Neuron (in vitro differentiated cells): ENCODE measurements at regions not wholly inside any gene's neighbourhood (a gene's known extent, or its start where the extent isn't known, plus 50 kb on each side); places are given as distances from the start of the nearest gene placed in this dataset.
A peak's percentile ranks its signal among the peaks of the same experiment; 100 is the strongest.

ENCODE experiments used
- H2AFZ ChIP-seq: one replicate; pipeline ENCODE4 v1.6.1; 2013; ENCODE audit warnings: low read depth, mild to moderate bottlenecking, inconsistent platforms, low read length, moderate library complexity
- H3K27me3 ChIP-seq: one replicate; pipeline ENCODE4 v1.6.1; 2013; ENCODE audit warnings: low read length; ENCODE audit not compliant: insufficient read depth
- H3K36me3 ChIP-seq: one replicate; pipeline ENCODE4 v1.6.1; 2013; ENCODE audit warnings: low read length; ENCODE audit not compliant: insufficient read depth
- H3K4me1 ChIP-seq: one replicate; pipeline ENCODE4 v1.6.1; 2013; ENCODE audit warnings: low read length; ENCODE audit not compliant: insufficient read depth
- H3K4me3 ChIP-seq: 2 replicates; pipeline ENCODE4 v1.5.1; 2013; ENCODE audit warnings: mild to moderate bottlenecking, low read length, moderate library complexity
- H3K9me3 ChIP-seq: one replicate; pipeline ENCODE4 v1.6.1; 2013; ENCODE audit warnings: low read length

GRCh38 chr13:80097561-80097960, 243.4 kb downstream of the SPRY2 start:
- Histone ChIP-seq H3K4me1 (peaks cover 2% of the 10 kb centered on the region), H2AFZ (no peak overlapping the region)

GRCh38 chr13:80096383-80096782, 244.5 kb downstream of the SPRY2 start:
- no peaks in the 10 kb centered on the region for H3K4me1 ChIP-seq
- no peaks in the 10 kb centered on the region for H3K27me3 ChIP-seq
- H3K36me3 ChIP-seq = no peaks in the 10 kb centered on the region
- no peak overlapping the region for H2AFZ ChIP-seq
- no peak overlapping the region for H3K4me3 ChIP-seq
- no peaks in the 10 kb centered on the region for H3K9me3 ChIP-seq

More at GRCh38 chr13:80097561-80097960, 243.4 kb downstream of the SPRY2 start:
- Histone ChIP-seq H3K36me3 (no peaks in the 10 kb centered on the region), H3K4me3 (no peak overlapping the region), H3K9me3 (no peaks in the 10 kb centered on the region), H3K27me3 (no peaks in the 10 kb centered on the region)

- Histone ChIP-seq H2AFZ (no peak overlapping the region), H3K27me3 (no peaks in the 10 kb centered on the region), H3K4me3 (no peak overlapping the region), H3K36me3 (no peaks in the 10 kb centered on the region), H3K4me1 (no peaks in the 10 kb centered on the region), H3K9me3 (no peaks in the 10 kb centered on the region)
These were observed 246.4 kb downstream of the SPRY2 start for GRCh38 chr13:80094526-80094925.

GRCh38 chr13:80093888-80094287, 247.0 kb downstream of the SPRY2 start:
- no peaks in the 10 kb centered on the region for H3K36me3 ChIP-seq
- H3K4me3 ChIP-seq = no peak overlapping the region
- no peaks in the 10 kb centered on the region for H3K4me1 ChIP-seq
- H3K27me3 ChIP-seq = no peaks in the 10 kb centered on the region
- no peak overlapping the region for H2AFZ ChIP-seq
- no peaks in the 10 kb centered on the region for H3K9me3 ChIP-seq

GRCh38 chr13:80086304-80086721, 254.6 kb downstream of the SPRY2 start:
- Histone ChIP-seq H3K9me3 (no peaks in the 10 kb centered on the region), H3K27me3 (no peaks in the 10 kb centered on the region), H3K36me3 (no peaks in the 10 kb centered on the region), H2AFZ (no peak overlapping the region), H3K4me3 (no peak overlapping the region), H3K4me1 (peaks cover 7% of the 10 kb centered on the region)

- Histone ChIP-seq H3K27me3 (no peaks in the 10 kb centered on the region), H2AFZ (peak overlapping the region; percentile 18), H3K4me1 (peaks cover 7% of the 10 kb centered on the region), H3K36me3 (no peaks in the 10 kb centered on the region), H3K4me3 (no peak overlapping the region), H3K9me3 (no peaks in the 10 kb centered on the region)
These were observed 256.9 kb downstream of the SPRY2 start for GRCh38 chr13:80083853-80084676.

GRCh38 chr13:80083081-80083852, 257.7 kb downstream of the SPRY2 start:
- no peak overlapping the region for H3K4me3 ChIP-seq
- H3K27me3 ChIP-seq = no peaks in the 10 kb centered on the region
- H2AFZ ChIP-seq = peak overlapping the region; percentile 18
- no peaks in the 10 kb centered on the region for H3K9me3 ChIP-seq
- H3K4me1 ChIP-seq = peaks cover 7% of the 10 kb centered on the region
- no peaks in the 10 kb centered on the region for H3K36me3 ChIP-seq

GRCh38 chr13:80082396-80083080, 258.4 kb downstream of the SPRY2 start:
- H2AFZ ChIP-seq = no peak overlapping the region
- H3K4me1 ChIP-seq = peaks cover 7% of the 10 kb centered on the region
- no peak overlapping the region for H3K4me3 ChIP-seq
- no peaks in the 10 kb centered on the region for H3K9me3 ChIP-seq
- H3K27me3 ChIP-seq = no peaks in the 10 kb centered on the region
- no peaks in the 10 kb centered on the region for H3K36me3 ChIP-seq

- peaks cover 5% of the 10 kb centered on the region for H3K4me1 ChIP-seq
- no peaks in the 10 kb centered on the region for H3K9me3 ChIP-seq
- H3K4me3 ChIP-seq = no peak overlapping the region
- no peak overlapping the region for H2AFZ ChIP-seq
- no peaks in the 10 kb centered on the region for H3K27me3 ChIP-seq
- H3K36me3 ChIP-seq = no peaks in the 10 kb centered on the region
These were observed 266.1 kb downstream of the SPRY2 start for GRCh38 chr13:80074811-80075210.

- Histone ChIP-seq H3K9me3 (no peaks in the 10 kb centered on the region), H3K36me3 (no peaks in the 10 kb centered on the region), H3K4me3 (no peak overlapping the region), H3K4me1 (peaks cover 5% of the 10 kb centered on the region), H2AFZ (no peak overlapping the region), H3K27me3 (no peaks in the 10 kb centered on the region)
These were observed 266.7 kb downstream of the SPRY2 start for GRCh38 chr13:80074143-80074752.

- Histone ChIP-seq H3K9me3 (no peaks in the 10 kb centered on the region), H3K4me3 (no peak overlapping the region), H2AFZ (no peak overlapping the region), H3K27me3 (no peaks in the 10 kb centered on the region), H3K36me3 (no peaks in the 10 kb centered on the region), H3K4me1 (peaks cover 5% of the 10 kb centered on the region)
These were observed 268.7 kb downstream of the SPRY2 start for GRCh38 chr13:80072231-80072630.

GRCh38 chr13:80070024-80070703, 270.8 kb downstream of the SPRY2 start:
- no peak overlapping the region for H2AFZ ChIP-seq
- H3K27me3 ChIP-seq = no peaks in the 10 kb centered on the region
- no peaks in the 10 kb centered on the region for H3K36me3 ChIP-seq
- H3K9me3 ChIP-seq = no peaks in the 10 kb centered on the region
- H3K4me1 ChIP-seq = peaks cover 5% of the 10 kb centered on the region
- H3K4me3 ChIP-seq = no peak overlapping the region
